Stimulated activated CD8-positive, alpha-beta memory T cell treated with anti-CD3 and anti-CD28 coated beads, Interleukin-15, amount 100 ng/mL, for 1 hour (primary cell): ENCODE measurements at regions not wholly inside any gene's neighbourhood (a gene's known extent, or its start where the extent isn't known, plus 50 kb on each side); places are given as distances from the start of the nearest gene placed in this dataset.

Source experiments
- DNase-seq: peaks from one replicate; pipeline ENCODE4 v3.0.0-alpha.2; 2020; ENCODE audit warnings: low read depth

GRCh38 chr15:93870583-93870982 lies 360.8 kb upstream of the MCTP2 start:
- DNase-seq, result no peak

GRCh38 chr15:93866948-93867347 lies 364.4 kb upstream of the MCTP2 start:
- DNase-seq, result no peak

DNA sequence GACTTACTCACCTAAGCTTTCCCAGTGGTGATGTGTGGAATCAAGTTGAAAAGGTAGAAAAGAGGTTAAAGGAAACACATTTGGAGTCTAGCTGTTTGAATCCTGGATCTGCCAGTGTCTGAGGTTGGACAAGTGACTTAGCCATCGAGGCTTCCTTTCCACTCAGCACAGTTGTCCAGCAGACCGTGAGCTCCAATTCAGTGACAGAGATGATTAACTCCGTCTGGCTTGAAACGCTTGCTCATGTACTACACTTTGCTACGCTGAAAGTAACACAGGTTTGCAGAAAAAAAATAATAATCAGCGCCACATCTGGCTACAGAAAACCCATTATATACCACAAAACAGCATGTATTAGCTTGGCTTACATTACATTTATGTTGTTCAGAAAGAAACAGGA lies 364.9 kb upstream of the MCTP2 start:
- DNase-seq, result no peak

GRCh38 chr15:93865586-93865985 lies 365.8 kb upstream of the MCTP2 start:
- no peak for DNase-seq

- no peak for DNase-seq
These were observed 368.6 kb upstream of the MCTP2 start for GRCh38 chr15:93862791-93863190.

- no peak for DNase-seq
These were observed 369.2 kb upstream of the MCTP2 start for GRCh38 chr15:93861956-93862741.

- no peak for DNase-seq
These were observed 369.9 kb upstream of the MCTP2 start for GRCh38 chr15:93861413-93861812.

GRCh38 chr15:93860701-93861100 lies 370.7 kb upstream of the MCTP2 start:
- DNase-seq, result no peak

- no peak for DNase-seq
These were observed 372.2 kb upstream of the MCTP2 start for GRCh38 chr15:93859176-93859575.

DNA sequence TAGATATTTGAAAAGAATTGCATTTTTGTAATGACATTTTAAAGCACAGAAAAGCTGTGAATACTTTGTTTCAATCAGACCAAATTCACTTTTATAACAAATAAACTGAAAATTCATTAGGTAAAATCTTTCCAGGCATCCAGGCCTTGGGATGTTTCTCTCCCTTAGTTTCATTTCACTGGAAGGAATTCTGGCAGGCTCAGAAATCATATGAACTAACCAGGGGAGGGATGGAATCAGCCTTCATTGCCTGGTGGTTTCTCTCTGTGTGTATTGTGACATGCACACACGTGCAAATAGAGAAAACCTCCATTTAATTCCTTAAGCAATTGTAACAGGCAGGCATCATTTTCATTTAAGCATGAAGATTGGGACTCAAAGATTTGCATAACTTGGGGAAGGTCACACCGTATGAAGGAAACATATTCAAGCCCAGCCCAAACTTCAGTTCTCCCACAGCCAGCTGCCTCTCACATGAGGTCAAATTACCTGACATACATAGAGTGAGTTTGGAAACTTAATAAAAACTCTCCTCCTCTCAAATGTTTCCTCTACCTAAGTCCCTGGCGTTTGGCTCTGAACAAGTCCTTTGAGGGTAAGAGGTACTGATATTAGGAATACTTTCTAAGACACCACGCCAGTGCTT lies 376.1 kb upstream of the MCTP2 start:
- no peak for DNase-seq

GRCh38 chr15:93854088-93854487 lies 377.3 kb upstream of the MCTP2 start:
- no peak for DNase-seq

DNA sequence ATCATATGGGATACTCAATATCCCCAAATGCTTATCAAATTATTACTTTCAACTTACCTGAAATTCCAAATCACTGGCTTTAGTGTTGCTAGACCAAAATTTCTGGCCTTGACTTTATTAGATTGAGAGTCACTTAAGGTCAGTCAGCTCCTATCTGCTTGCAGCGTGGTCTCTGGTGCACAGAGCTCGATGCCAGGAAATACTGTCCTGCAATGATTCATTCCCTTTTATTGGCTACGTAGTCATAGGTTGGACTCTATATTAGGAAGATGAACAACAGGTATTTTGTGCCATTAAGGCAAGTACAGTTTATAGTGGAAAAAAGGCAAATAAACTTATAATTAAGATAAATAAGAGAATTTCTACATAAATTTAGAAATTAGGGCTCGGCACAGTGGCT lies 378.6 kb upstream of the MCTP2 start:
- no peak for DNase-seq

GRCh38 chr15:93848490-93848889 lies 382.9 kb upstream of the MCTP2 start:
- DNase-seq, result no peak

DNA sequence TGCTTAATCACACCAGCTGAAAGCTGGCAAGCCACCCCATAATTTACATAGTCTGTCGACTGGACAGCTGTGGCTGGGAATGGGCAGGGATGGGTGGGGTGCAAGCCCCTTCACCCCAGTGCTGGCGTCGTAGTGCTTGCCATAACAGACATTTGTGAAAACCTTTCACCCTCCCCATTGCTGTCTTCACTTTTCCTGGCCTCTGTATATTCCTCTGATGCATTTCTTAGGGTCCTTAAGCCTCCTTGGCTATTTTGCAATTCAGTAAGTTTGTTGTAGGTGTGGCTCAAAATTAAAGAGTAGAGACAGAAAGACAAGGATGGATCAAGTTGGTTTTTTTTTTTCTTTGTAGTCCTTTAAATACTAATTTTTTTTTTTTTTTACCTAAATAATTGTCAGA lies 383.3 kb upstream of the MCTP2 start:
- no peak for DNase-seq

DNA sequence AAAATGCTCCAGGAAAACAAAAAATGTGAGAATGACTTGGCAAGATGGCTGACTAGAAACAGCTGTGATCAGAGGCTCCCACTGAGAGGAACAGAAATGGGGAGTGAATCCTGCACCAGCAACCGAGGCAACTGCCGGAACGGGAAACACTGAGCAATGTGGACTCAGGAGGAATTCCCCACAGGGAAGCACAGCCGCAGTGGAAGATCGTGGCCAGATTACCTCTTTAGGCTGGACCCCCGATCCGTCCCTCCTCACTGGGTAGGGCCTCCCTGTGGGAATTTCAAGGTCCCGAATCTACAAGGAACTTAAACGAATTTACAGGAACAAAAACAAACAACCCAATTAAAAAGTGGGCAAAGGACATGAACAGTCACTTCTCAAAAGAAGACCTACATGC lies 385.2 kb upstream of the MCTP2 start:
- DNase-seq, result no peak

DNA sequence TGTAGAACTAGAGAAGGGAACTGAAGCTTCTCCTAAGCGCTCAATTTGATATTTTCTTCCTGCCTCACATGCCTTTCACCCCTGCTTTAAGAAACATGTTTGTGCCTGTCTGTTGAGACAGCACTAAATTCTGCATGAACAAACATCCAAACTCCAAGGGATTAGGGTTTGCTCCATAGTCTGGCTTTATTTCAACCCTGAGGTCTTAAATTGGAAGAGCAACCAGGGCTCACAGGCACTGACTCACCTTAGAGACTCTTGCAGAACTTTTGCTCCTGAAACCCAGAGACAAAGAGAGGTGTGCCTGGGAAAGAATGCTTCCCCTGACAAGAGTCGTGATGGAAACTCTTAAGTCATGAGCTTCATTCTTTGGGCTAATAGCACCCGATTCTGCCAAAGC lies 393.9 kb upstream of the MCTP2 start:
- no peak for DNase-seq

- DNase-seq, result no peak
These were observed 396.0 kb upstream of the MCTP2 start for GRCh38 chr15:93835344-93835743.

DNA sequence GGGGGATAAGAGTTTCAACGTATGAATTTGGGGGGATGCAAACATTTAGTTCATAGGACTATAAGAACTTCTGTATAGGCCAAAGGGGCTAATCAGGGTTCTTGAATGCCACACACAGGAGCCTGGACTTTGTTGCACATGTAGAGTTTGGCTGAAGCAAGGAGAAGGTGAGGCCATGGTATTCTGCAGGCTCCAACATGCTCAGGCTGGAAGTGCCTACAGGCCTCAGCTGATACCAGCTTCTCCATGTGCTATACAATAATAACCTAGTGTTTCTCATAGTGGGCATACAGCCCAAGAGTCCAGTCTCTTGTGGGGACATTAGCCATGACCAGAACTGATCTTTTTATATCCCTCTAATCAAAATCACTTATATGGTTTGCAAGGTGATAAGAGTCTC lies 399.7 kb upstream of the MCTP2 start:
- no peak for DNase-seq

DNA sequence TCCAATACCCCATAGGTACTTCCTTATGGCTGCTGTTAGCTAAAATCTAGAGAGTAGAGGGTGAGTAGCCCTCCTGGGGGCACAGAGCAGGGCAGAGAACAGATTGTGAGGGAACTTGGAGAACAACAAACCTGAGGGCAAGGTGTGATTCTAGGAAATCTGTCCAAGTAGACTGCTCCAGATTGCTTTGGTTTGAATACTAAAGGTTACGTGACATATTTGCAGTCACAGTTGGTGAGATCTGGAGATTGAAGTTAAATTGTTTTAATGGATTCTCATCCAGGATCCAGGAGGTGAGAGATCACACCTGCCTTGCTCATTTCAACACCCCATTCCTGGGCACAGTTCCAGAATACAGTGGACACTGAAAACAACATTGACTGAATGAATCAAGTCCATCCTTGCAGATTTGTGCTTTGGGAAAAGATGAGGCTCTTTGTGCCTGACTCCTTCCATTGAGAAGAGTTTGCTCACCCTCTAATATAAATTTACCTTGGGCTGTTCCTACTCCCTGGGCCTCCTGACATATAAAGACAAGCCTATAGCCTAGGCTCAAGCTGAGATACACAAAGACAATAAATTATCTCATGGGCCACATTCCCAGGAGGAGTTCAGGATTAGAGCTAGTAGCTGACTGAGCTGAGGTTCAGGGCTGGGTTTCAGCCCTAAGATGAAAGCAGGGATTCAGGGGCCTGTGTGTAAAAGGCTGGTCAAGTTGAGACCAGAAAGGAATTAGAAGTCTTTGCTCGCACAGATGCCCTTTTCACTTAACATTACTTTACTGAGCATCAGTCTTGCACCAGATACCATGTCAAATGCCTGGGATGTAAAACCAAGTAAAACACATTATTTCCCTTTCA lies 400.9 kb upstream of the MCTP2 start:
- no peak for DNase-seq

GRCh38 chr15:93829115-93829870 lies 402.1 kb upstream of the MCTP2 start:
- DNase-seq, result no peak

- no peak for DNase-seq
These were observed 404.6 kb upstream of the MCTP2 start for GRCh38 chr15:93826790-93827189.

GRCh38 chr15:93826293-93826692 lies 405.1 kb upstream of the MCTP2 start:
- no peak for DNase-seq
